ENCODE measurements at regions not wholly inside any gene's neighbourhood (a gene's known extent, or its start where the extent isn't known, plus 50 kb on each side); places are given as distances from the start of the nearest gene placed in this dataset.

DNA sequence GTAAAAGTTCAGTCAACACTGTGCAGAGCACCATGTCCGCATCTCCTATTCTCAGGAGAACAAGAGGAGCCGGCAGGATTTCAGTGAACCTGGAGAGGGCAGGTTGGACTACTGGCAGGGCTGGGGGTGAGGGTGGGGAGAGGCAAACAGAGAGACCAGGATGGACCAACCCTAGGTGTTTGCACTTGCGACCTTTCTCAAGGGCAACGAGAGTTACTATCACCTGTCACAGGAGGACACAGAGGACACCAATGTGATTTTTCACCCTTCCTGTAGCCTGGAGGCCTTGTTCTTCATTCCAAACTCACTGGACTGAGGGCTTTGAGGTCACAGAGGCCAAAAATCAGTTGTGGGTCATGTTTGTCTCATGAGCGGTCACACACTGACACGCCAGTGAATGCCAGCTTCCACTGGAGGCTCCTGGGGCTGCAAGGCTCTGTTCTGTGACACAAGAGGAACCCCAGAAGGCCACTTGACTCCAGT lies 89.5 kb downstream of the CPN2 start:
- H3K27me3 ChIP-seq (ENCODE audit: insufficient read depth, low read depth, low read length), result no peaks in the 10 kb centered on the region
- H3K36me3 ChIP-seq (ENCODE audit: insufficient read depth, low read length), result no peaks in the 10 kb centered on the region
- no peak overlapping the region for H3K4me3 ChIP-seq (ENCODE audit: low read length)
- H3K4me2 ChIP-seq (ENCODE audit: low read length), result no peak overlapping the region
- no peak for TF ChIP-seq RAD21 (conservative IDR thresholded peaks at IDR 0.05)
- TF ChIP-seq, protein P1, sequence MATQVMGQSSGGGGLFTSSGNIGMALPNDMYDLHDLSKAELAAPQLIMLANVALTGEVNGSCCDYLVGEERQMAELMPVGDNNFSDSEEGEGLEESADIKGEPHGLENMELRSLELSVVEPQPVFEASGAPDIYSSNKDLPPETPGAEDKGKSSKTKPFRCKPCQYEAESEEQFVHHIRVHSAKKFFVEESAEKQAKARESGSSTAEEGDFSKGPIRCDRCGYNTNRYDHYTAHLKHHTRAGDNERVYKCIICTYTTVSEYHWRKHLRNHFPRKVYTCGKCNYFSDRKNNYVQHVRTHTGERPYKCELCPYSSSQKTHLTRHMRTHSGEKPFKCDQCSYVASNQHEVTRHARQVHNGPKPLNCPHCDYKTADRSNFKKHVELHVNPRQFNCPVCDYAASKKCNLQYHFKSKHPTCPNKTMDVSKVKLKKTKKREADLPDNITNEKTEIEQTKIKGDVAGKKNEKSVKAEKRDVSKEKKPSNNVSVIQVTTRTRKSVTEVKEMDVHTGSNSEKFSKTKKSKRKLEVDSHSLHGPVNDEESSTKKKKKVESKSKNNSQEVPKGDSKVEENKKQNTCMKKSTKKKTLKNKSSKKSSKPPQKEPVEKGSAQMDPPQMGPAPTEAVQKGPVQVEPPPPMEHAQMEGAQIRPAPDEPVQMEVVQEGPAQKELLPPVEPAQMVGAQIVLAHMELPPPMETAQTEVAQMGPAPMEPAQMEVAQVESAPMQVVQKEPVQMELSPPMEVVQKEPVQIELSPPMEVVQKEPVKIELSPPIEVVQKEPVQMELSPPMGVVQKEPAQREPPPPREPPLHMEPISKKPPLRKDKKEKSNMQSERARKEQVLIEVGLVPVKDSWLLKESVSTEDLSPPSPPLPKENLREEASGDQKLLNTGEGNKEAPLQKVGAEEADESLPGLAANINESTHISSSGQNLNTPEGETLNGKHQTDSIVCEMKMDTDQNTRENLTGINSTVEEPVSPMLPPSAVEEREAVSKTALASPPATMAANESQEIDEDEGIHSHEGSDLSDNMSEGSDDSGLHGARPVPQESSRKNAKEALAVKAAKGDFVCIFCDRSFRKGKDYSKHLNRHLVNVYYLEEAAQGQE (IDR thresholded peaks at IDR 0.05; ENCODE audit: borderline replicate concordance), result no peak
- TF ChIP-seq MXI1 (conservative IDR thresholded peaks at IDR 0.05; ENCODE audit: poor library complexity, severe bottlenecking), result no peak
- TF ChIP-seq TAF1 (IDR thresholded peaks at IDR 0.05; ENCODE audit: low read depth), result no peak
- TF ChIP-seq EZH2 (IDR thresholded peaks at IDR 0.05; ENCODE audit: borderline replicate concordance, insufficient read depth, low read length, poor library complexity, severe bottlenecking), result no peak
- TF ChIP-seq, protein P2, sequence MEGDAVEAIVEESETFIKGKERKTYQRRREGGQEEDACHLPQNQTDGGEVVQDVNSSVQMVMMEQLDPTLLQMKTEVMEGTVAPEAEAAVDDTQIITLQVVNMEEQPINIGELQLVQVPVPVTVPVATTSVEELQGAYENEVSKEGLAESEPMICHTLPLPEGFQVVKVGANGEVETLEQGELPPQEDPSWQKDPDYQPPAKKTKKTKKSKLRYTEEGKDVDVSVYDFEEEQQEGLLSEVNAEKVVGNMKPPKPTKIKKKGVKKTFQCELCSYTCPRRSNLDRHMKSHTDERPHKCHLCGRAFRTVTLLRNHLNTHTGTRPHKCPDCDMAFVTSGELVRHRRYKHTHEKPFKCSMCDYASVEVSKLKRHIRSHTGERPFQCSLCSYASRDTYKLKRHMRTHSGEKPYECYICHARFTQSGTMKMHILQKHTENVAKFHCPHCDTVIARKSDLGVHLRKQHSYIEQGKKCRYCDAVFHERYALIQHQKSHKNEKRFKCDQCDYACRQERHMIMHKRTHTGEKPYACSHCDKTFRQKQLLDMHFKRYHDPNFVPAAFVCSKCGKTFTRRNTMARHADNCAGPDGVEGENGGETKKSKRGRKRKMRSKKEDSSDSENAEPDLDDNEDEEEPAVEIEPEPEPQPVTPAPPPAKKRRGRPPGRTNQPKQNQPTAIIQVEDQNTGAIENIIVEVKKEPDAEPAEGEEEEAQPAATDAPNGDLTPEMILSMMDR (IDR thresholded peaks at IDR 0.05; ENCODE audit: poor library complexity, severe bottlenecking), result no peak
- no peak for TF ChIP-seq SMC3 (conservative IDR thresholded peaks at IDR 0.05; ENCODE audit: poor library complexity)
- TF ChIP-seq EP300 (conservative IDR thresholded peaks at IDR 0.05; ENCODE audit: poor library complexity, severe bottlenecking), result no peak
- TF ChIP-seq POLR2AphosphoS5 (IDR thresholded peaks at IDR 0.05), result no peak
- no peak overlapping the region for H3K9ac ChIP-seq (ENCODE audit: low read length)
- H3K9me2 ChIP-seq (ENCODE audit: insufficient read depth, low read length), result no peaks in the 10 kb centered on the region
- H3K79me2 ChIP-seq (replicated peaks; ENCODE audit: insufficient read depth, low read length), result no peaks in the 10 kb centered on the region
- H4K20me1 ChIP-seq (ENCODE audit: insufficient read depth), result no peaks in the 10 kb centered on the region
- no peaks in the 10 kb centered on the region for H3F3A ChIP-seq (ENCODE audit: insufficient read depth, low read length, poor library complexity, severe bottlenecking)
- no peak overlapping the region for H3K27ac ChIP-seq (ENCODE audit: low read length)
- no peak overlapping the region for H2AFZ ChIP-seq (ENCODE audit: low read depth, low read length)
- H3K9me3 ChIP-seq (ENCODE audit: low read length), result peaks cover 4% of the 10 kb centered on the region

DNA sequence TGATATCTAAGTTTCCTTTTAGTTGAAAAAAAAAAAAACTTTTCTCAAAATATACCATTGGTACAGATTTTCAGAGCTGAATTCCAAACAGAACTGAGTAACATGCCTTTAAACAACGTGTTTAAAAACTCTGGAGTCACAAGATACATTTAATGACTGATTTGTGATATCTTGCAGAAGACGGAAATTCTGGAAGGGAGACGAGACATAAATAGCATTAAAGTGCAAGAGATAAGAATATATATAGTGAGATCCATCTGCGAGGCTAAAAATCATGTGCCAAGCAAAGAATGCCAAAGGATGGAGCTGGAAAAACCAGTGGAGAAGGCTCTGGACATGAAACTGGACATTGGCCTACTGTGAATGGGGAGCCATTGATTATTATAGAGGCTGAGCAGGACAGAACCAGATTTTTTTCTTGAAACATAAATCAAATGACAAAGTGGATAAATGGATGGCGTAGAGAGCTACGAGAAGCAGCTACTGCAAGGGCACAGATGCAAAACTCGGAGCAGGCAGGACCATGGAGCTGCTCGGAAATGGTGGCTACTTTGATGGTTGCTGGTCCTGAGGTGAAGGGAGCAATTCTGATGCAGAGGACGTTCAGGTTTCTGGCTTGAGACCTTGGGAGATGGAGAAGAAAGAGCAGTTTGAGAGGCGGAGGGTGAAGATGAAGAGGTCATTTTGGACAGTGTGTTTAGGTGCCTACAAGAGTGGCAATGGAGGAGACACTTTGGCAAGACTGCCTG lies 88.8 kb downstream of the CPN2 start:
- H2AFZ ChIP-seq (ENCODE audit: low read depth, low read length), result no peak overlapping the region
- H3K4me2 ChIP-seq (ENCODE audit: low read length), result no peak overlapping the region

More for the DNA sequence above, 88.8 kb downstream of the CPN2 start:
- no peaks in the 10 kb centered on the region for H3K79me2 ChIP-seq (replicated peaks; ENCODE audit: insufficient read depth, low read length)
- H3K4me3 ChIP-seq (ENCODE audit: low read length), result no peak overlapping the region
- H3K27ac ChIP-seq (ENCODE audit: low read length), result no peak overlapping the region
- TF ChIP-seq EZH2 (IDR thresholded peaks at IDR 0.05; ENCODE audit: borderline replicate concordance, insufficient read depth, low read length, poor library complexity, severe bottlenecking) (no peak), SMC3 (conservative IDR thresholded peaks at IDR 0.05; ENCODE audit: poor library complexity) (no peak)
- no peak overlapping the region for H3K9ac ChIP-seq (ENCODE audit: low read length)
- H3K9me2 ChIP-seq (ENCODE audit: insufficient read depth, low read length), result no peaks in the 10 kb centered on the region
- H3F3A ChIP-seq (ENCODE audit: insufficient read depth, low read length, poor library complexity, severe bottlenecking), result no peaks in the 10 kb centered on the region
- no peaks in the 10 kb centered on the region for H3K36me3 ChIP-seq (ENCODE audit: insufficient read depth, low read length)
- peaks cover 4% of the 10 kb centered on the region for H3K9me3 ChIP-seq (ENCODE audit: low read length)
- no peaks in the 10 kb centered on the region for H4K20me1 ChIP-seq (ENCODE audit: insufficient read depth)
- H3K27me3 ChIP-seq (ENCODE audit: insufficient read depth, low read depth, low read length), result no peaks in the 10 kb centered on the region

Data from neural cell (in vitro differentiated cells).